ENCODE measurements at regions not wholly inside any gene's neighbourhood (a gene's known extent, or its start where the extent isn't known, plus 50 kb on each side); places are given as distances from the start of the nearest gene placed in this dataset.
A peak's percentile ranks its signal among the peaks of the same experiment; 100 is the strongest.

DNA sequence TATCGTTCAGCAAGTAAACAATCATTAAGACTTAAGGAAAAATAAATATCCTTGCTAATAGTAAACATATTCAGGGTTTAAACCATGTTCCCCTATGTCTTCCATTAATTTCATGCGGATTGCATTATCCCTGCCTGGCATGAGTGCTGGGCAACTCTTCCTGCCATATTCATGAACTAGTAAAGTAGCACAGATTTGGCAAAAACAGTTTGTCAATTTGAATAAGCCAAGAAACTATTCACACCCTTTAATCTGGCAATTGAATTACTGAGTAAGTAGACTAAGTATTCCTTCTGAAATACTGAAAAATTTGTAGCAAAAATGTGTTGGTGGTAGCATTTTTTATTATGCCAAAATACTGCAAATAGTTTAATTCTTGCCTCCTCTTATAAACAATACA is 512.0 kb downstream of the NLGN4X start:
- WGBS (ENCODE audit: low lambda C conversion rate), result 34% methylated on average over 2 of the region's 2 CpGs
- CTCF ChIA-PET, result no interaction called here
- no peak for TF ChIP-seq TEAD4 (IDR thresholded peaks at IDR 0.05; ENCODE audit: borderline replicate concordance, insufficient read depth)
- TF ChIP-seq JUND (IDR thresholded peaks at IDR 0.05), result no peak
- TF ChIP-seq FOXJ3 (CRISPR knock-in tag; IDR thresholded peaks at IDR 0.05), result no peak
- no peak for TF ChIP-seq EZH2phosphoT487 (IDR thresholded peaks at IDR 0.05; ENCODE audit: borderline replicate concordance, low read depth)
- TF ChIP-seq FOSL2 (IDR thresholded peaks at IDR 0.05; ENCODE audit: borderline replicate concordance, low read depth), result no peak
- TF ChIP-seq, protein P1, sequence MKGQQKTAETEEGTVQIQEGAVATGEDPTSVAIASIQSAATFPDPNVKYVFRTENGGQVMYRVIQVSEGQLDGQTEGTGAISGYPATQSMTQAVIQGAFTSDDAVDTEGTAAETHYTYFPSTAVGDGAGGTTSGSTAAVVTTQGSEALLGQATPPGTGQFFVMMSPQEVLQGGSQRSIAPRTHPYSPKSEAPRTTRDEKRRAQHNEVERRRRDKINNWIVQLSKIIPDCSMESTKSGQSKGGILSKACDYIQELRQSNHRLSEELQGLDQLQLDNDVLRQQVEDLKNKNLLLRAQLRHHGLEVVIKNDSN (IDR thresholded peaks at IDR 0.05; ENCODE audit: borderline replicate concordance, low read depth), result no peak
- TF ChIP-seq SIN3A (IDR thresholded peaks at IDR 0.05; ENCODE audit: borderline replicate concordance, low read depth, low read length), result no peak

GRCh38 chrX:5708251-5708650 is 520.4 kb downstream of the NLGN4X start:
- Histone ChIP-seq H3K36me3 (replicated peaks in 1 of 2; ENCODE audit: control insufficient read depth in 1 of 2, insufficient read depth in 2 of 2, low read length in 1 of 2) (no peaks in the 10 kb centered on the region), H3K27ac (ENCODE audit: low read depth in 2 of 2, low read length in 1 of 2) (peak overlapping the region in 1 of 2 experiments; percentile 54; a peak in 2 of 4 replicates), H3K27me3 (ENCODE audit: insufficient read depth) (no peaks in the 10 kb centered on the region), H3K9ac (no peak overlapping the region), H2AFZ (ENCODE audit: low read depth) (no peak overlapping the region), H3K9me2 (no peaks in the 10 kb centered on the region), H3K4me3 (ENCODE audit: low read depth in 2 of 2, low read length in 1 of 2) (no peak overlapping the region), H3K4me2 (peak overlapping the region; percentile 22; the same call in 1 of the 2 replicates), H3K4me1 (ENCODE audit: control insufficient read depth in 1 of 2, insufficient read depth in 2 of 2, low read depth in 1 of 2, low read length in 1 of 2) (peaks cover 0 to 8% of the 10 kb centered on the region in 2 experiments; a peak in 1 of 4 replicates), H4K20me1 (ENCODE audit: insufficient read depth) (no peaks in the 10 kb centered on the region), H3K79me2 (ENCODE audit: insufficient read depth) (no peaks in the 10 kb centered on the region), H3F3A (replicated peaks; ENCODE audit: insufficient read depth) (no peaks in the 10 kb centered on the region), H3K9me3 (no peaks in the 10 kb centered on the region; the same call in 1 of the 2 replicates)
- WGBS (ENCODE audit: low lambda C conversion rate), result 6% methylated on average over 4 of the region's 4 CpGs
- POLR2A ChIA-PET, result no interaction called here
- no peak for DNase-seq
- CTCF ChIA-PET, result no interaction called here
- TF ChIP-seq RFX5 (IDR thresholded peaks at IDR 0.05; ENCODE audit: low read length) (no peak), RXRA (IDR thresholded peaks at IDR 0.05; ENCODE audit: borderline replicate concordance, low read depth) (no peak), NFIC (IDR thresholded peaks at IDR 0.05; ENCODE audit: borderline replicate concordance) (no peak), MXI1 (IDR thresholded peaks at IDR 0.05; ENCODE audit: low read depth, low read length) (no peak), RAD21 (IDR thresholded peaks at IDR 0.05; ENCODE audit: low read length) (no peak), SIN3A (IDR thresholded peaks at IDR 0.05; ENCODE audit: borderline replicate concordance, low read depth, low read length) (no peak), GATA2 (CRISPR knock-in tag; IDR thresholded peaks at IDR 0.05) (no peak), TAF1 (IDR thresholded peaks at IDR 0.05; ENCODE audit: borderline replicate concordance, low read depth, low read length) (no peak), YY1 (IDR thresholded peaks at IDR 0.05; ENCODE audit: low read depth) (no peak), ELF1 (IDR thresholded peaks at IDR 0.05) (no peak)
- TF ChIP-seq, protein P2, sequence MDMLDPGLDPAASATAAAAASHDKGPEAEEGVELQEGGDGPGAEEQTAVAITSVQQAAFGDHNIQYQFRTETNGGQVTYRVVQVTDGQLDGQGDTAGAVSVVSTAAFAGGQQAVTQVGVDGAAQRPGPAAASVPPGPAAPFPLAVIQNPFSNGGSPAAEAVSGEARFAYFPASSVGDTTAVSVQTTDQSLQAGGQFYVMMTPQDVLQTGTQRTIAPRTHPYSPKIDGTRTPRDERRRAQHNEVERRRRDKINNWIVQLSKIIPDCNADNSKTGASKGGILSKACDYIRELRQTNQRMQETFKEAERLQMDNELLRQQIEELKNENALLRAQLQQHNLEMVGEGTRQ (IDR thresholded peaks at IDR 0.05; ENCODE audit: borderline replicate concordance, low read depth, low read length), result no peak

More for the DNA sequence above, 512.0 kb downstream of the NLGN4X start:
- Histone ChIP-seq H3K36me3 (replicated peaks in 1 of 2; ENCODE audit: control insufficient read depth in 1 of 2, insufficient read depth in 2 of 2, low read length in 1 of 2) (no peaks in the 10 kb centered on the region), H3K4me2 (no peak overlapping the region), H3K4me1 (ENCODE audit: control insufficient read depth in 1 of 2, insufficient read depth in 2 of 2, low read depth in 1 of 2, low read length in 1 of 2) (no peaks in the 10 kb centered on the region), H3K79me2 (ENCODE audit: insufficient read depth) (no peaks in the 10 kb centered on the region), H3F3A (replicated peaks; ENCODE audit: insufficient read depth) (no peaks in the 10 kb centered on the region), H3K9me2 (no peaks in the 10 kb centered on the region), H3K27ac (ENCODE audit: low read depth in 2 of 2, low read length in 1 of 2) (no peak overlapping the region), H3K4me3 (ENCODE audit: low read depth in 2 of 2, low read length in 1 of 2) (no peak overlapping the region), H3K27me3 (ENCODE audit: insufficient read depth) (no peaks in the 10 kb centered on the region), H3K9ac (no peak overlapping the region), H4K20me1 (ENCODE audit: insufficient read depth) (no peaks in the 10 kb centered on the region), H2AFZ (ENCODE audit: low read depth) (no peak overlapping the region), H3K9me3 (no peaks in the 10 kb centered on the region; the same call in 1 of the 2 replicates)
- POLR2A ChIA-PET, result no interaction called here
- no peak for DNase-seq

Data from SK-N-SH (cell line).